ENCODE measurements at regions not wholly inside any gene's neighbourhood (a gene's known extent, or its start where the extent isn't known, plus 50 kb on each side); places are given as distances from the start of the nearest gene placed in this dataset.

- TF ChIP-seq EZH2 (IDR thresholded peaks at IDR 0.05; ENCODE audit: borderline replicate concordance, low read length) (no peak), CTCF (IDR thresholded peaks at IDR 0.05; ENCODE audit: low read length) (no peak)
- H3K4me3 ChIP-seq (ENCODE audit: low read depth, low read length, poor library complexity, severe bottlenecking) = no peak overlapping the region
- H3K27ac ChIP-seq (ENCODE audit: low read depth, low read length, poor library complexity, severe bottlenecking) = no peak overlapping the region
- no peaks in the 10 kb centered on the region for H4K20me1 ChIP-seq (ENCODE audit: insufficient read depth, low read length)
- H3K4me2 ChIP-seq (ENCODE audit: low read length) = peak overlapping the region; percentile 17; the same call in 1 of the 2 replicates
- H3K79me2 ChIP-seq (ENCODE audit: insufficient read depth, low read length) = no peaks in the 10 kb centered on the region
- no peaks in the 10 kb centered on the region for H3K9me3 ChIP-seq (ENCODE audit: low read length)
- H3K9ac ChIP-seq (ENCODE audit: low read length) = no peak overlapping the region
- no peaks in the 10 kb centered on the region for H3K27me3 ChIP-seq (ENCODE audit: insufficient read depth, low read length)
- H3F3A ChIP-seq (ENCODE audit: insufficient read depth, low read length) = no peaks in the 10 kb centered on the region
- 0 out of 2 replicates have a peak overlapping the region, but pooled peaks have one; percentile 16 for H2AFZ ChIP-seq (ENCODE audit: low read length)
- H3K36me3 ChIP-seq (ENCODE audit: insufficient read depth, low read length) = no peaks in the 10 kb centered on the region
- no peaks in the 10 kb centered on the region for H3K9me2 ChIP-seq (ENCODE audit: low read depth, low read length)
- peaks cover 8% of the 10 kb centered on the region for H3K4me1 ChIP-seq (ENCODE audit: insufficient read depth, low read length, severe bottlenecking)
Observed at GRCh38 chr13:105272660-105273631, 1262.5 kb downstream of the EFNB2 start.

- H2AFZ ChIP-seq (ENCODE audit: low read length) = no peak overlapping the region
- H3K9me3 ChIP-seq (ENCODE audit: low read length) = no peaks in the 10 kb centered on the region
- H3K9ac ChIP-seq (ENCODE audit: low read length) = no peak overlapping the region
- no peak overlapping the region for H3K27ac ChIP-seq (ENCODE audit: low read depth, low read length, poor library complexity, severe bottlenecking)
- no peaks in the 10 kb centered on the region for H3K4me1 ChIP-seq (ENCODE audit: insufficient read depth, low read length, severe bottlenecking)
- H3K4me3 ChIP-seq (ENCODE audit: low read depth, low read length, poor library complexity, severe bottlenecking) = no peak overlapping the region
- no peaks in the 10 kb centered on the region for H3F3A ChIP-seq (ENCODE audit: insufficient read depth, low read length)
- H3K79me2 ChIP-seq (ENCODE audit: insufficient read depth, low read length) = no peaks in the 10 kb centered on the region
- no peaks in the 10 kb centered on the region for H3K27me3 ChIP-seq (ENCODE audit: insufficient read depth, low read length)
- no peak overlapping the region for H3K4me2 ChIP-seq (ENCODE audit: low read length)
- H3K36me3 ChIP-seq (ENCODE audit: insufficient read depth, low read length) = no peaks in the 10 kb centered on the region
- no peaks in the 10 kb centered on the region for H3K9me2 ChIP-seq (ENCODE audit: low read depth, low read length)
- TF ChIP-seq EZH2 (IDR thresholded peaks at IDR 0.05; ENCODE audit: borderline replicate concordance, low read length) = no peak
- no peak for TF ChIP-seq CTCF (IDR thresholded peaks at IDR 0.05; ENCODE audit: low read length)
- H4K20me1 ChIP-seq (ENCODE audit: insufficient read depth, low read length) = no peaks in the 10 kb centered on the region
Observed at GRCh38 chr13:105266615-105267014, 1268.8 kb downstream of the EFNB2 start.

GRCh38 chr13:105262579-105262978, 1272.9 kb downstream of the EFNB2 start:
- Histone ChIP-seq H2AFZ (ENCODE audit: low read length) (no peak overlapping the region), H4K20me1 (ENCODE audit: insufficient read depth, low read length) (no peaks in the 10 kb centered on the region; the same call in 1 of the 2 replicates), H3F3A (ENCODE audit: insufficient read depth, low read length) (no peaks in the 10 kb centered on the region), H3K4me1 (ENCODE audit: insufficient read depth, low read length, severe bottlenecking) (no peaks in the 10 kb centered on the region), H3K9ac (ENCODE audit: low read length) (no peak overlapping the region), H3K9me3 (ENCODE audit: low read length) (no peaks in the 10 kb centered on the region), H3K9me2 (ENCODE audit: low read depth, low read length) (no peaks in the 10 kb centered on the region), H3K4me2 (ENCODE audit: low read length) (no peak overlapping the region), H3K27ac (ENCODE audit: low read depth, low read length, poor library complexity, severe bottlenecking) (no peak overlapping the region), H3K36me3 (ENCODE audit: insufficient read depth, low read length) (no peaks in the 10 kb centered on the region), H3K79me2 (ENCODE audit: insufficient read depth, low read length) (no peaks in the 10 kb centered on the region), H3K4me3 (ENCODE audit: low read depth, low read length, poor library complexity, severe bottlenecking) (no peak overlapping the region), H3K27me3 (ENCODE audit: insufficient read depth, low read length) (no peaks in the 10 kb centered on the region)
- TF ChIP-seq EZH2 (IDR thresholded peaks at IDR 0.05; ENCODE audit: borderline replicate concordance, low read length) (no peak), CTCF (IDR thresholded peaks at IDR 0.05; ENCODE audit: low read length) (no peak)
